Glomerular endothelial cell (primary cell): ENCODE measurements at regions not wholly inside any gene's neighbourhood (a gene's known extent, or its start where the extent isn't known, plus 50 kb on each side); places are given as distances from the start of the nearest gene placed in this dataset.

Experiments used
- DNase-seq: peaks from one replicate; pipeline ENCODE4 v3.0.0-alpha.2; 2011; ENCODE audit warnings: low read depth, low spot score; ENCODE audit errors: extremely low read depth

- no peak for DNase-seq
Measured at GRCh38 chr20:20939006-20939405, 167.2 kb downstream of the LINC00237 start.

GRCh38 chr20:20938599-20938998 is 167.6 kb downstream of the LINC00237 start:
- DNase-seq, result no peak

- no peak for DNase-seq
Measured at GRCh38 chr20:20938131-20938530, 168.0 kb downstream of the LINC00237 start.

GRCh38 chr20:20933142-20933958 is 172.8 kb downstream of the LINC00237 start:
- DNase-seq, result no peak

- no peak for DNase-seq
Measured at GRCh38 chr20:20932156-20932555, 174.0 kb downstream of the LINC00237 start.

- no peak for DNase-seq
Measured at GRCh38 chr20:20931632-20932031, 174.5 kb downstream of the LINC00237 start.

GRCh38 chr20:20931024-20931423 is 175.1 kb downstream of the LINC00237 start:
- DNase-seq, result no peak

- no peak for DNase-seq
Measured at GRCh38 chr20:20930500-20930899, 175.7 kb downstream of the LINC00237 start.

- DNase-seq, result no peak
Measured at GRCh38 chr20:20929341-20929740, 176.8 kb downstream of the LINC00237 start.

- DNase-seq, result no peak
Measured at GRCh38 chr20:20926222-20926905, 179.8 kb downstream of the LINC00237 start.

- DNase-seq, result no peak
Measured at GRCh38 chr20:20920433-20920832, 185.7 kb downstream of the LINC00237 start.

GRCh38 chr20:20915844-20916243 is 190.3 kb downstream of the LINC00237 start:
- DNase-seq, result no peak

- DNase-seq, result no peak
Measured at GRCh38 chr20:20904501-20904831, 192.0 kb upstream of the RALGAPA2 start.

- DNase-seq, result no peak
Measured at GRCh38 chr20:20903773-20904500, 191.5 kb upstream of the RALGAPA2 start.

GRCh38 chr20:20897922-20898321 is 185.5 kb upstream of the RALGAPA2 start:
- no peak for DNase-seq

GRCh38 chr20:20897145-20897544 is 184.7 kb upstream of the RALGAPA2 start:
- no peak for DNase-seq

GRCh38 chr20:20896606-20897005 is 184.2 kb upstream of the RALGAPA2 start:
- no peak for DNase-seq

GRCh38 chr20:20895537-20895936 is 183.1 kb upstream of the RALGAPA2 start:
- no peak for DNase-seq

- no peak for DNase-seq
Measured at GRCh38 chr20:20894753-20895152, 182.3 kb upstream of the RALGAPA2 start.

- no peak for DNase-seq
Measured at GRCh38 chr20:20894280-20894679, 181.8 kb upstream of the RALGAPA2 start.

GRCh38 chr20:20892328-20892727 is 179.9 kb upstream of the RALGAPA2 start:
- DNase-seq, result no peak

GRCh38 chr20:20890751-20891150 is 178.3 kb upstream of the RALGAPA2 start:
- no peak for DNase-seq
